Suprapubic skin (tissue), 4 donors: ENCODE measurements at regions not wholly inside any gene's neighbourhood (a gene's known extent, or its start where the extent isn't known, plus 50 kb on each side); places are given as distances from the start of the nearest gene placed in this dataset.

ENCODE experiments used
- DNase-seq, 2 donors: peaks; one replicate each; pipeline ENCODE4 v3.0.0-alpha.2; 2019; ENCODE audit warnings: low spot score in 2 of 2
- H3K27ac ChIP-seq: fragments of 200-600 bp; sonication (generic); one replicate; pipeline ENCODE4 v1.5.1; 2019
- H3K27me3 ChIP-seq: fragments of 200-600 bp; sonication (generic); one replicate; pipeline ENCODE4 v1.5.1; 2019
- H3K36me3 ChIP-seq: fragments of 200-600 bp; sonication (generic); one replicate; pipeline ENCODE4 v1.5.1; 2019
- H3K4me1 ChIP-seq: fragments of 200-600 bp; sonication (generic); one replicate; pipeline ENCODE4 v1.5.1; 2019
- H3K4me3 ChIP-seq: fragments of 200-600 bp; sonication (generic); one replicate; pipeline ENCODE4 v1.5.1; 2019; ENCODE audit warnings: mild to moderate bottlenecking
- H3K9me3 ChIP-seq: fragments of 200-600 bp; sonication (generic); one replicate; pipeline ENCODE4 v1.5.1; 2019
- CTCF ChIP-seq, 2 donors: fragments of 200-600 bp in 1 of 2; fragments of 450-650 bp in 1 of 2; sonication (generic) in 1 of 2; IDR thresholded peaks; one replicate each; pipeline ENCODE4 v1.5.1; 2016 to 2019; ENCODE audit warnings: antibody characterized with exemption in 2 of 2, mild to moderate bottlenecking in 1 of 2, moderate library complexity in 1 of 2
- EP300 ChIP-seq: sonication (generic); formaldehyde crosslinking; IDR thresholded peaks from one replicate; pipeline ENCODE4 v1.6.1; 2017; ENCODE audit warnings: antibody characterized with exemption
- POLR2A ChIP-seq, 2 donors: fragments of 450-650 bp; IDR thresholded peaks; one replicate each; pipeline ENCODE4 v1.6.1; 2017; ENCODE audit warnings: antibody characterized with exemption in 2 of 2, mild to moderate bottlenecking in 2 of 2, moderate library complexity in 2 of 2
- POLR2AphosphoS5 ChIP-seq, 3 donors: sonication (generic); formaldehyde crosslinking; IDR thresholded peaks; one replicate each; pipeline ENCODE4 v1.6.1; 2017; ENCODE audit warnings: antibody characterized with exemption in 3 of 3
- WGBS: methylation state at CpG from one replicate; pipeline ENCODE4 v1.1.5; 2018; 5-methylcytosine and 5-hydroxymethylcytosine counted together

GRCh38 chrX:5117816-5118215 is 1110.9 kb downstream of the NLGN4X start:
- no peak for DNase-seq
- H3K27ac ChIP-seq, result no peak overlapping the region
- no peaks in the 10 kb centered on the region for H3K9me3 ChIP-seq
- no peak overlapping the region for H3K4me3 ChIP-seq
- H3K36me3 ChIP-seq, result no peaks in the 10 kb centered on the region
- H3K27me3 ChIP-seq, result no peaks in the 10 kb centered on the region
- no peak for TF ChIP-seq EP300
- TF ChIP-seq POLR2A (IDR thresholded peaks at IDR 0.05), result no peak
- no peak for TF ChIP-seq POLR2AphosphoS5 (IDR thresholded peaks at IDR 0.05)
- TF ChIP-seq CTCF (IDR thresholded peaks at IDR 0.05), result no peak
- 68% methylated on average over 4 of the region's 4 CpGs for WGBS
- H3K4me1 ChIP-seq, result no peaks in the 10 kb centered on the region

DNA sequence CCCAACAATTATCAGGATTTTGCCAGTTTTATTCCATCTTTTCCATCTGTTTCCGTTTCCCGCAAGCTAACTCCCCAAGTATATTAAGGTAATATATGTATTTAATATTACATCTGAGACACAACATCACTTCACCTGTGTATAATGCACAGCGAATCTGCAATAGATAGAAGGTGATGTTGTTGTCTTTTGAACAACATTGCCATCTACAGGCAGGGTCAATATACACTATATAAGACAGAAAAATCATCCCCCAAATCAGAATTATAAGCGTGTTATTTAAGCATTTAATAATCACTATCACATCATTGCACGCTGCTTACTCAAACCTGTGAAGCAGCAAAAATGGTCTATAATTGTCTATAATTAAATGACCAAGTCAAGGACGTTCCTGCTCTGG is 1115.5 kb downstream of the NLGN4X start:
- 72% methylated on average over 6 of the region's 6 CpGs for WGBS
- Histone ChIP-seq H3K4me3 (no peak overlapping the region), H3K27me3 (no peaks in the 10 kb centered on the region), H3K27ac (no peak overlapping the region), H3K4me1 (no peaks in the 10 kb centered on the region), H3K9me3 (no peaks in the 10 kb centered on the region), H3K36me3 (no peaks in the 10 kb centered on the region)
- no peak for DNase-seq
- no peak for TF ChIP-seq EP300
- TF ChIP-seq CTCF (IDR thresholded peaks at IDR 0.05), result no peak
- no peak for TF ChIP-seq POLR2AphosphoS5 (IDR thresholded peaks at IDR 0.05)
- TF ChIP-seq POLR2A (IDR thresholded peaks at IDR 0.05), result no peak

- Histone ChIP-seq H3K9me3 (no peaks in the 10 kb centered on the region), H3K27me3 (no peaks in the 10 kb centered on the region), H3K36me3 (no peaks in the 10 kb centered on the region), H3K4me1 (no peaks in the 10 kb centered on the region), H3K27ac (no peak overlapping the region), H3K4me3 (no peak overlapping the region)
- 78% methylated on average over 8 of the region's 8 CpGs for WGBS
- TF ChIP-seq EP300, result no peak
- no peak for TF ChIP-seq CTCF (IDR thresholded peaks at IDR 0.05)
- no peak for TF ChIP-seq POLR2AphosphoS5 (IDR thresholded peaks at IDR 0.05)
- no peak for TF ChIP-seq POLR2A (IDR thresholded peaks at IDR 0.05)
- DNase-seq, result no peak
Observed at GRCh38 chrX:5100004-5100403, 1128.7 kb downstream of the NLGN4X start.

DNA sequence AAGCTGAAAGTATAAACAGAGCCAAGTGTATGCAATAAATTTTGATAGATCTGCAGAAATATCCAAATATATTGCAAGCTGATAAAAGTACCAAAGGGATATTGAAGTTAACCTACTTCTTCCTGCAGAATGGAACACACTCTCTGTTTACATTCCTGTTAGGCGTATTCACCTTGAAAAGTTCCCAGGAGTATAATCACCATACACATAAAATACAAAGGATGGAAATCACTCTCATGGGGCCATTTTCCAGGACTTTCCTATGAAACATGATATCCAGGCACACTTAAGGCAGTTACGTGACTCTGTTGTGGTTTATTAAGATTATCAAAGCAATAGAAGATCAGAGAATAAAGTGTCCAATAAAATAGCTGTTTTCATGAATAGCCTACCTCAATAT is 1142.3 kb downstream of the NLGN4X start:
- Histone ChIP-seq H3K36me3 (no peaks in the 10 kb centered on the region), H3K27me3 (no peaks in the 10 kb centered on the region), H3K4me1 (no peaks in the 10 kb centered on the region), H3K27ac (no peak overlapping the region), H3K4me3 (no peak overlapping the region), H3K9me3 (no peaks in the 10 kb centered on the region)
- no peak for TF ChIP-seq POLR2A (IDR thresholded peaks at IDR 0.05)
- TF ChIP-seq POLR2AphosphoS5 (IDR thresholded peaks at IDR 0.05), result no peak
- no peak for TF ChIP-seq CTCF (IDR thresholded peaks at IDR 0.05)
- TF ChIP-seq EP300, result no peak
- DNase-seq, result no peak
- 68% methylated on average over 2 of the region's 2 CpGs for WGBS

DNA sequence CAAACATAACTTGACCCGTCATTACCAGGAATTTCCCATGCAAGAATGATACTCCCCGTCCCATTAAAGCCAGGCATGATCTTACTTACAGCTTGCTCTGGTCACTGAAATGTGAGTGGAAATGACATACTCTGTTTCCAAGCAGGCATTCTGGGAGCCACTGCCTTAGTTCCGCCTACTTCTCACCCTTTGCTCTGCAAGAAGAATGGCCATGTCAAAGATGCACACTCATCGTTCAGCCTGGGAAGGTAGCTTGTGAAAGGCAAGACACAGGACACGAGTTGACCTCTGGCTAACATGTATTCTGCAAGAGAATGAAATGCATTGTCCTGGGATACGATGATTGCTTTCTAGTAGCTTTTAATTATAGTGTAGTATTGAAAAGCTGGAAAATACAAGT is 1144.4 kb downstream of the NLGN4X start:
- H3K27ac ChIP-seq, result no peak overlapping the region
- no peak for DNase-seq
- H3K36me3 ChIP-seq, result no peaks in the 10 kb centered on the region
- H3K4me1 ChIP-seq, result no peaks in the 10 kb centered on the region
- no peak overlapping the region for H3K4me3 ChIP-seq
- no peaks in the 10 kb centered on the region for H3K27me3 ChIP-seq
- TF ChIP-seq POLR2AphosphoS5 (IDR thresholded peaks at IDR 0.05) (no peak), POLR2A (IDR thresholded peaks at IDR 0.05) (no peak), EP300 (no peak), CTCF (IDR thresholded peaks at IDR 0.05) (no peak)
- 67% methylated on average over 6 of the region's 6 CpGs for WGBS
- H3K9me3 ChIP-seq, result no peaks in the 10 kb centered on the region
